Heart left ventricle (tissue), 16 donors: ENCODE measurements at regions not wholly inside any gene's neighbourhood (a gene's known extent, or its start where the extent isn't known, plus 50 kb on each side); places are given as distances from the start of the nearest gene placed in this dataset.

Experiments used
- ATAC-seq, 4 donors: fragments of 200-7000 bp; cut with Tn5 transposase; one replicate each; pipeline ENCODE4 v1.9.1; 2020 to 2022; ENCODE audit warnings: moderate library complexity in 4 of 4, mild to moderate bottlenecking in 3 of 4, moderate number of reproducible peaks in 1 of 4
- DNase-seq, 5 donors: peaks; one replicate each; pipeline ENCODE4 v3.0.0-alpha.2; 2020
- H3K27ac ChIP-seq, 12 donors: fragments of 200-600 bp; sonication (generic) in 4 of 12; one replicate each; pipeline versions ENCODE4 v1.5.0 to v1.8.0; 2016 to 2022; ENCODE audit warnings: mild to moderate bottlenecking in 2 of 12
- H3K27me3 ChIP-seq, 9 donors: fragments of 200-600 bp; sonication (generic) in 2 of 9; one replicate each; pipeline versions ENCODE4 v1.5.1 to v1.8.0; 2016 to 2022; ENCODE audit warnings: mild to moderate bottlenecking in 3 of 9
- H3K36me3 ChIP-seq, 9 donors: fragments of 200-600 bp; sonication (generic) in 2 of 9; one replicate each; pipeline versions ENCODE4 v1.5.0 to v1.8.0; 2018 to 2022; ENCODE audit warnings: mild to moderate bottlenecking in 2 of 9
- H3K4me1 ChIP-seq, 12 donors: fragments of 200-600 bp; sonication (generic) in 4 of 12; one replicate each; pipeline versions ENCODE4 v1.5.0 to v1.8.0; 2016 to 2022; ENCODE audit warnings: mild to moderate bottlenecking in 3 of 12
- H3K4me3 ChIP-seq, 12 donors: fragments of 200-600 bp; sonication (generic) in 4 of 12; one replicate each; pipeline versions ENCODE4 v1.5.0 to v1.8.0; 2017 to 2022; ENCODE audit warnings: mild to moderate bottlenecking in 9 of 12, moderate library complexity in 4 of 12
- H3K9me3 ChIP-seq, 12 donors: fragments of 200-600 bp; sonication (generic) in 4 of 12; one replicate each; pipeline versions ENCODE4 v1.5.0 to v1.8.0; 2016 to 2022; ENCODE audit warnings: mild to moderate bottlenecking in 1 of 12
- POLR2A ChIP-seq, 2 donors: fragments of 450-650 bp; IDR thresholded peaks; one replicate each; pipeline ENCODE4 v1.6.1; 2017; ENCODE audit warnings: antibody characterized with exemption in 2 of 2, mild to moderate bottlenecking in 2 of 2, moderate library complexity in 2 of 2
- WGBS, 4 donors: extraction: QIAGEN DNeasy Blood & Tissue Kit in 2 of 4; methylation state at CpG; one replicate each; pipeline versions ENCODE4 v1.1.5 to v1.1.7; 2013 to 2018; 5-methylcytosine and 5-hydroxymethylcytosine counted together
- intact Hi-C, 10 donors: fragments of 100-400 bp; cut with DNase I; formaldehyde crosslinking; loops; one replicate each; pipeline versions ENCODE4 v1.11.1 to v1.14.2; 2022
- TF ChIP-seq, protein P1 (sequence below), 12 donors: fragments of 200-600 bp; sonication (generic) in 4 of 12; IDR thresholded peaks; one replicate each; pipeline versions ENCODE4 v1.5.0 to v1.8.0; 2018 to 2022; ENCODE audit warnings: antibody characterized with exemption in 12 of 12, mild to moderate bottlenecking in 5 of 12
- donor health status: ischemic (EF 13 %, LVEDD 7.1; RV severe dilation, severe dysfunction).
- donor health status: healthy with polysubstance abuse.
- donor health status: DM: no; HTN: yes; CAD: no.
- donor health status: DM: no; HTN: no; CAD: no.
- donor health status: ischemic (EF 25% LVEDD 6.9; RV normal size, moderate dysfunction).
- donor health status: ischemic (EF 25% LVEDD 5.7; RV mildly dilated, moderate dysfunction).
- donor health status: healthy.
- donor health status: DM: yes; HTN: yes; CAD: no.
- donor health status: ischemic (EF 35%, LVEDD 5.7; RV mildly dilated, moderate dysfunction).
- donor health status: nonischemic (EF 11% LVEDD 7.7; RV severe dilation, severe dysfunction).
- donor health status: DM: yes; HTN: yes; CAD: no.
- donor health status: PGD.
- donor health status: ischemic (EF 29% LVEDD 5.4; RV normal size, mild dysfunction).
- donor health status: nonischemic (EF 23%, LVEDD 6.1; RV moderate dilation, normal function).

DNA sequence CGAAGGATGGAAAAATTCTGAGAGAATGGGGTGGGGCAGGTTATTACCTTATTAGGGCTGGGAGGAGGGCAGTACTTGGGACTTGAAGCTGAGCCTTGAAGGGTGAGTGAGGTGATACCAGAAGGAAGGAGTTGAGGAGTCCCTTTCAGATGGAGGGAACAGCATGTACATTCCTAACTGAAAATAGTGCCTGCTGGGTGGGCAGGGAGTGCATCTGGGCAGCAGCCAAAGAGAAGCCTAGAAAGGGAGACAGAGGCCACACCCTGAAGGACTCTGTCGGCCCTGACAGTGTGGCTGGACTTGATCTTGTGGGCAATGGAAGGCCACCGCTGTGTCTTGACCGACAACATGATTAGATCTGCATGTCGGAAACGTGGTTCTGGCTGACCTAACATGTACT, 147.6 kb downstream of the NDUFA12 start:
- peaks cover 0 to 3% (median 0%) of the 10 kb centered on the region in 9 donors for H3K27me3 ChIP-seq
- H3K27ac ChIP-seq, result no peak overlapping the region
- WGBS, 4 donors, result 64 to 79% (median 73%) methylated on average over 6 of the region's 6 CpGs
- ATAC-seq (no peak), DNase-seq (no peak)
- no peaks in the 10 kb centered on the region for H3K4me1 ChIP-seq
- TF ChIP-seq POLR2A (IDR thresholded peaks at IDR 0.05), result no peak
- TF ChIP-seq, protein P1, sequence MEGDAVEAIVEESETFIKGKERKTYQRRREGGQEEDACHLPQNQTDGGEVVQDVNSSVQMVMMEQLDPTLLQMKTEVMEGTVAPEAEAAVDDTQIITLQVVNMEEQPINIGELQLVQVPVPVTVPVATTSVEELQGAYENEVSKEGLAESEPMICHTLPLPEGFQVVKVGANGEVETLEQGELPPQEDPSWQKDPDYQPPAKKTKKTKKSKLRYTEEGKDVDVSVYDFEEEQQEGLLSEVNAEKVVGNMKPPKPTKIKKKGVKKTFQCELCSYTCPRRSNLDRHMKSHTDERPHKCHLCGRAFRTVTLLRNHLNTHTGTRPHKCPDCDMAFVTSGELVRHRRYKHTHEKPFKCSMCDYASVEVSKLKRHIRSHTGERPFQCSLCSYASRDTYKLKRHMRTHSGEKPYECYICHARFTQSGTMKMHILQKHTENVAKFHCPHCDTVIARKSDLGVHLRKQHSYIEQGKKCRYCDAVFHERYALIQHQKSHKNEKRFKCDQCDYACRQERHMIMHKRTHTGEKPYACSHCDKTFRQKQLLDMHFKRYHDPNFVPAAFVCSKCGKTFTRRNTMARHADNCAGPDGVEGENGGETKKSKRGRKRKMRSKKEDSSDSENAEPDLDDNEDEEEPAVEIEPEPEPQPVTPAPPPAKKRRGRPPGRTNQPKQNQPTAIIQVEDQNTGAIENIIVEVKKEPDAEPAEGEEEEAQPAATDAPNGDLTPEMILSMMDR (IDR thresholded peaks at IDR 0.05), result no peak
- intact Hi-C loops, result no loop called here
- H3K36me3 ChIP-seq, result no peaks in the 10 kb centered on the region
- H3K4me3 ChIP-seq, result no peak overlapping the region
- H3K9me3 ChIP-seq, result peaks cover 0 to 8% (median 0%) of the 10 kb centered on the region in 12 donors

DNA sequence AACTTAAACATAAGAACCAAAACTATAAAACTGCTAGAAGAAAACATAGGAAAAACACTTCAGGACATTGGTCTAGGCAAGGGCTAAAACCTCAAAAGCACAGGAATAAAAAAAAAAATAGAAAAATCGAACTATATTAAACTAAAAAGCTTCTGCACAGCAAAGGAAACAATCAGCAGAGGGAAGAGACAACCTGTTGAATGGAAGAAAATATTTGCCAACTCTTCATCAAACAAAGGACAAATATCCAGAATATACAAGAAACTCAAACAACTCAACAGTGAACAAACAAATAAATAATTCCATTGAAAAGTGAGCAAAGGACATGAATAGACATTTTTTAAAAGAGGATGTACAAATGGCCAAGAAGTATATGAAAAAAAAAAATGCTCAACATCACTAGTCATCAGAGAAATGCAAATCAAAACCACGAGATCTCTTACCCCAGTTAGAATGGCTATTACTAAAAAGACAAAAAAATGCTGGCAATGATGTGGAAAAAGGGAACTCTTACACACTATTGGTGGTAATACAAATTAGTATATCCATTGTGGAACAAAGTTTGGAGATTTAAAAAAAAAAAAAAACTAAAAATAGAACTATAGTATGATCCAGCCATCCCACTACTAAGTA, 152.0 kb downstream of the NDUFA12 start:
- ATAC-seq (no peak), DNase-seq (no peak)
- Histone ChIP-seq H3K36me3 (no peaks in the 10 kb centered on the region), H3K4me1 (no peaks in the 10 kb centered on the region), H3K27me3 (peaks cover 0 to 2% (median 0%) of the 10 kb centered on the region in 9 donors), H3K9me3 (peaks cover 0 to 4% (median 0%) of the 10 kb centered on the region in 12 donors), H3K27ac (no peak overlapping the region), H3K4me3 (no peak overlapping the region)
- intact Hi-C loops, result no loop called here
- 68 to 74% (median 73%) methylated on average over 2 of the region's 2 CpGs for WGBS, 4 donors
- TF ChIP-seq POLR2A (IDR thresholded peaks at IDR 0.05), result no peak
- TF ChIP-seq, protein P1 (IDR thresholded peaks at IDR 0.05), result no peak

DNA sequence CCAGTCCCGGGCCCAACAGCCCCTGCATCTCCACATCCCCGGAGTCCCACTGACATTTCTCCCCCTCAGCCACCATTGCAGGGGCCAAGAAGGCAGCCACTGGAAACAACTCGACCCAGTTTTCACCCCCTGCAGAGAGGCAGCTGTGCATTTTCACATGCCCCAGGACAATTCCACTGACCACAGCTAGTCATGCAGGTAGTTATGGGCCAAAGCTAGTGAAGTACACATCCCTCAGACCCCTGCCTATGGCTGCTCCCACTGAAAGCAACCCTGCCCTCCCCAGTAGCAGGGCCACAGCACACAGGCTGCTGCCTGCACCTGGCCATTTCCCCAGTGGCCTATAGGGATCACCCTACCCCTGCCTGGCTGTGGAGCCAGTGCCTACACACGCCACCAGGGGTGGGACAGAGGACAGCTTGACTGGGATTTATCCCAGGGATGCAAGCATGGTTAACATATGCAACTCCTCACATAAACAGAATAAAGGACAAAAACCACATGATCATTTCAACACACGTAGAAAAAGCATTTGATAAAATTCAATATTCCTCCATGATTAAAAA, 154.0 kb downstream of the NDUFA12 start:
- no peaks in the 10 kb centered on the region for H3K36me3 ChIP-seq
- DNase-seq (no peak), ATAC-seq (no peak)
- H3K27me3 ChIP-seq, result peaks cover 0 to 2% (median 0%) of the 10 kb centered on the region in 9 donors
- H3K9me3 ChIP-seq, result peaks cover 0 to 4% (median 0%) of the 10 kb centered on the region in 12 donors
- intact Hi-C loops, result no loop called here
- TF ChIP-seq POLR2A (IDR thresholded peaks at IDR 0.05), result no peak
- TF ChIP-seq, protein P1 (IDR thresholded peaks at IDR 0.05), result no peak
- no peak overlapping the region for H3K27ac ChIP-seq
- 67 to 80% (median 74%) methylated on average over 5 of the region's 5 CpGs for WGBS, 4 donors
- H3K4me3 ChIP-seq, result no peak overlapping the region
- no peaks in the 10 kb centered on the region for H3K4me1 ChIP-seq

DNA sequence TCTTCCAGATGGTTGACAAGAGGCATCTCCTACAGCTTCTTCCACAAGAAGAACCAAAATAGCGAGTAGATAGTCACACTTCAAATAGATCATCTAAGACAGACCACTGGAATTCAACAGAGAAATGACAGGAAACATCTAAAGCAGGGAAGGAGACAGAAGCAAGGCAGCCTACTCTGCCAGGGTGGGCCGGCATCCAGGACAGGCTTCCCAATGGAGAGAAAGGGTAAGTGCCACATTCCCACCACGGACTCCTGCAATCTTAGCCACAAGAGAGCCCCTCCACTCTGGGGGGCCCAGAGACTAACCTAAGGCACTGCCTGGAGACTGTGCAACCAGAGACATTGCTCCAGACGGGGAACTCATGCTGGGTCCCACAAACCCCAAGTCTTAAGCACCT, 154.5 kb downstream of the NDUFA12 start:
- H3K9me3 ChIP-seq, result peaks cover 0 to 4% (median 0%) of the 10 kb centered on the region in 12 donors
- no peak overlapping the region for H3K27ac ChIP-seq
- no peak for DNase-seq
- H3K36me3 ChIP-seq, result no peaks in the 10 kb centered on the region
- no peaks in the 10 kb centered on the region for H3K27me3 ChIP-seq
- H3K4me3 ChIP-seq, result no peak overlapping the region
- TF ChIP-seq POLR2A (IDR thresholded peaks at IDR 0.05), result no peak
- TF ChIP-seq, protein P1 (IDR thresholded peaks at IDR 0.05), result no peak
- 79 to 89% (median 84%) methylated on average over 4 of the region's 4 CpGs for WGBS, 4 donors
- H3K4me1 ChIP-seq, result no peaks in the 10 kb centered on the region
- ATAC-seq, result no peak
- intact Hi-C loops, result no loop called here
